ENCODE measurements at regions not wholly inside any gene's neighbourhood (a gene's known extent, or its start where the extent isn't known, plus 50 kb on each side); places are given as distances from the start of the nearest gene placed in this dataset.

GRCh38 chr4:124945422-124945821, 232.9 kb upstream of the ANKRD50 start:
- Mint-ChIP-seq H3K9me3 (ENCODE audit: low read depth) (peaks cover 3% of the 10 kb centered on the region), H3K27ac (ENCODE audit: unreplicated experiment) (no peak overlapping the region), H3K4me3 (ENCODE audit: unreplicated experiment) (no peak overlapping the region), H3K4me1 (ENCODE audit: low read depth) (peaks cover 40% of the 10 kb centered on the region), H3K36me3 (ENCODE audit: low read depth) (no peaks in the 10 kb centered on the region), H3K27me3 (ENCODE audit: low read depth) (no peaks in the 10 kb centered on the region)
- DNase-seq (ENCODE audit: low spot score), result no peak
- TF ChIP-seq, protein P1, sequence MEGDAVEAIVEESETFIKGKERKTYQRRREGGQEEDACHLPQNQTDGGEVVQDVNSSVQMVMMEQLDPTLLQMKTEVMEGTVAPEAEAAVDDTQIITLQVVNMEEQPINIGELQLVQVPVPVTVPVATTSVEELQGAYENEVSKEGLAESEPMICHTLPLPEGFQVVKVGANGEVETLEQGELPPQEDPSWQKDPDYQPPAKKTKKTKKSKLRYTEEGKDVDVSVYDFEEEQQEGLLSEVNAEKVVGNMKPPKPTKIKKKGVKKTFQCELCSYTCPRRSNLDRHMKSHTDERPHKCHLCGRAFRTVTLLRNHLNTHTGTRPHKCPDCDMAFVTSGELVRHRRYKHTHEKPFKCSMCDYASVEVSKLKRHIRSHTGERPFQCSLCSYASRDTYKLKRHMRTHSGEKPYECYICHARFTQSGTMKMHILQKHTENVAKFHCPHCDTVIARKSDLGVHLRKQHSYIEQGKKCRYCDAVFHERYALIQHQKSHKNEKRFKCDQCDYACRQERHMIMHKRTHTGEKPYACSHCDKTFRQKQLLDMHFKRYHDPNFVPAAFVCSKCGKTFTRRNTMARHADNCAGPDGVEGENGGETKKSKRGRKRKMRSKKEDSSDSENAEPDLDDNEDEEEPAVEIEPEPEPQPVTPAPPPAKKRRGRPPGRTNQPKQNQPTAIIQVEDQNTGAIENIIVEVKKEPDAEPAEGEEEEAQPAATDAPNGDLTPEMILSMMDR (IDR thresholded peaks at IDR 0.05), result no peak

DNA sequence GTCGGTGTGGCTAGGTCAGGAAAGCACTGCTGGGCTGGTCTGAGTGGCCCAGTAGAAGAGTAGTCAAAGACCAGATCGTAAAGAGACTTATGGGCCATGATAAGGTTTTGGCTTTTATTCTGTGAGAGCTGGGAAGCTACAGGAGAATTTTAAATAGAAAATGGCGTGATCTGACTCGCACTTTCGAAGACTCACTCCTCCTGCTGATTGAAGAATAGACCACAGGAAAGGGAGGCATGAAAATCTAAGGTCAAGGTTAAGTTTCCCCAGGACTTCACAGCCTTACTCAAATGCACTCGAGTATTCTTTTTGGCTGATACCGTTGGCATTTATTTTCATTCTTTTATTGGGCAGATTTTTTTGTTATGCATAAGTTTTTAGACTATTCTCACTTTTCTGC, 231.4 kb upstream of the ANKRD50 start:
- Mint-ChIP-seq H3K36me3 (ENCODE audit: low read depth) (no peaks in the 10 kb centered on the region), H3K27me3 (ENCODE audit: low read depth) (no peaks in the 10 kb centered on the region), H3K9me3 (ENCODE audit: low read depth) (peaks cover 3% of the 10 kb centered on the region), H3K4me3 (ENCODE audit: unreplicated experiment) (no peak overlapping the region), H3K27ac (ENCODE audit: unreplicated experiment) (no peak overlapping the region), H3K4me1 (ENCODE audit: low read depth) (peaks cover 52% of the 10 kb centered on the region)
- TF ChIP-seq, protein P1 (IDR thresholded peaks at IDR 0.05), result no peak
- no peak for DNase-seq (ENCODE audit: low spot score)

DNA sequence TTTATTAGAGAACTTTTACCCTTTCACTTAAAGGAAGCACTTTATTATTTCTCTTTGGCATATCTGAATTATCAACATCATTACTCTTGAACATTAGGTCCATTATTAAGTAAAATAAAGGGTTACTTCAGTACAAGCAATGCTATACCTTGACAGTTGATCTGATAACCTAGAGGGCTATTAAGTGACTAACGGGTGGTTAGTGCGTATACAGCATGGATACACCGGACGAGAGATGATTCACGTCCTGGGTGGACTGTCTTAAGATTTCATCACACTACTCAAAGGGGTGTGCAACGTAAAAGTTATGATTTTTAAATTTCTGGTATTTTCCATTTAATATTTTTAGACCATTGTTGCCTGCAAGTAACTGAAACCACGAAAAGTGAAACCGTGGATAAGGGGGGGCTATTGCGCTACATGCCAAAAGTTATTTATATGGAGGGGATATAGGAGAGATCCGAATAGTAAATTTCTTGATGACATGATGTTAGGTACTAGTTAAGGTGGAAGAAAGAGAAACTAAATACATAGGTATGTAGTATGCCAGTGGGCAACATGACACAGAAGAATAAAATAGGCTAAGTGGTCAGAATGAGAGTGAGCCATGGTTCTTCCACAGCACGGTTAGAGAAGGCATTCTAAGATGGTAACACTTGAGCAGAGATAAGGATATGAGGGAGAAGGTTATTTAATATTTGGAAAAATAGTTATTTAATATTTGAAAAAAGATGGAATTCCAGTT, 230.8 kb upstream of the ANKRD50 start:
- no peak overlapping the region for H3K27ac Mint-ChIP-seq (ENCODE audit: unreplicated experiment)
- no peaks in the 10 kb centered on the region for H3K27me3 Mint-ChIP-seq (ENCODE audit: low read depth)
- H3K36me3 Mint-ChIP-seq (ENCODE audit: low read depth), result no peaks in the 10 kb centered on the region
- TF ChIP-seq, protein P1 (IDR thresholded peaks at IDR 0.05), result no peak
- H3K9me3 Mint-ChIP-seq (ENCODE audit: low read depth), result peaks cover 3% of the 10 kb centered on the region
- no peak for DNase-seq (ENCODE audit: low spot score)
- H3K4me1 Mint-ChIP-seq (ENCODE audit: low read depth), result peaks cover 52% of the 10 kb centered on the region
- H3K4me3 Mint-ChIP-seq (ENCODE audit: unreplicated experiment), result no peak overlapping the region

- H3K4me1 Mint-ChIP-seq (ENCODE audit: low read depth), result peaks cover 56% of the 10 kb centered on the region
- no peaks in the 10 kb centered on the region for H3K36me3 Mint-ChIP-seq (ENCODE audit: low read depth)
- DNase-seq (ENCODE audit: low spot score), result no peak
- TF ChIP-seq, protein P1 (IDR thresholded peaks at IDR 0.05), result no peak
- H3K4me3 Mint-ChIP-seq (ENCODE audit: unreplicated experiment), result no peak overlapping the region
- no peak overlapping the region for H3K27ac Mint-ChIP-seq (ENCODE audit: unreplicated experiment)
- peaks cover 3% of the 10 kb centered on the region for H3K9me3 Mint-ChIP-seq (ENCODE audit: low read depth)
- H3K27me3 Mint-ChIP-seq (ENCODE audit: low read depth), result no peaks in the 10 kb centered on the region
Measured at GRCh38 chr4:124941267-124941666, 228.7 kb upstream of the ANKRD50 start.

- Mint-ChIP-seq H3K4me1 (ENCODE audit: low read depth) (peaks cover 64% of the 10 kb centered on the region), H3K27ac (ENCODE audit: unreplicated experiment) (peak overlapping the region; percentile 87), H3K36me3 (ENCODE audit: low read depth) (no peaks in the 10 kb centered on the region), H3K4me3 (ENCODE audit: unreplicated experiment) (no peak overlapping the region), H3K9me3 (ENCODE audit: low read depth) (peaks cover 3% of the 10 kb centered on the region), H3K27me3 (ENCODE audit: low read depth) (no peaks in the 10 kb centered on the region)
- TF ChIP-seq, protein P1 (IDR thresholded peaks at IDR 0.05), result no peak
- DNase-seq (ENCODE audit: low spot score), result no peak
Measured at GRCh38 chr4:124940387-124940786, 227.9 kb upstream of the ANKRD50 start.
